GM23338 (cell line): ENCODE measurements at regions not wholly inside any gene's neighbourhood (a gene's known extent, or its start where the extent isn't known, plus 50 kb on each side); places are given as distances from the start of the nearest gene placed in this dataset.
A peak's percentile ranks its signal among the peaks of the same experiment; 100 is the strongest.

Experiments
- ATAC-seq: fragments of 200-7000 bp; cut with Tn5 transposase; 3 replicates; pipeline ENCODE4 v1.9.1; 2020
- DNase-seq: peaks from one replicate; pipeline ENCODE4 v3.0.0-alpha.2; 2015; ENCODE audit warnings: low spot score
- H2AFZ ChIP-seq: fragments of 200-600 bp; sonication (generic); 2 replicates; pipeline ENCODE4 v1.8.0; 2016; ENCODE audit warnings: antibody characterized with exemption, mild to moderate bottlenecking, moderate library complexity
- H3F3A ChIP-seq: fragments of 200-600 bp; sonication (generic); replicated peaks from 2 replicates; pipeline ENCODE4 v1.8.0; 2017; ENCODE audit warnings: antibody characterized with exemption, mixed run types, low read depth
- H3K27ac ChIP-seq: fragments of 200-600 bp; sonication (generic); 2 replicates; pipeline ENCODE4 v1.6.1; 2016; ENCODE audit warnings: low read depth
- H3K27me3 ChIP-seq: fragments of 200-600 bp; sonication (generic); 2 replicates; pipeline ENCODE4 v1.8.0; 2016; ENCODE audit warnings: mild to moderate bottlenecking, mixed run types, moderate library complexity; ENCODE audit not compliant: insufficient read depth
- H3K36me3 ChIP-seq: fragments of 200-600 bp; sonication (generic); 2 replicates; pipeline ENCODE4 v1.8.0; 2016; ENCODE audit warnings: mild to moderate bottlenecking; ENCODE audit not compliant: insufficient read depth
- H3K4me1 ChIP-seq: fragments of 200-600 bp; sonication (generic); 2 replicates; pipeline ENCODE4 v1.8.0; 2016; ENCODE audit warnings: mild to moderate bottlenecking, moderate library complexity; ENCODE audit not compliant: insufficient read depth
- H3K4me2 ChIP-seq: fragments of 200-600 bp; sonication (generic); 2 replicates; pipeline ENCODE4 v1.7.1; 2017; ENCODE audit warnings: mixed run types
- H3K4me3 ChIP-seq: fragments of 200-600 bp; sonication (generic); 2 replicates; pipeline ENCODE4 v1.6.1; 2016; ENCODE audit warnings: mixed run types
- H3K79me2 ChIP-seq: fragments of 200-600 bp; sonication (generic); replicated peaks from 2 replicates; pipeline ENCODE4 v1.8.0; 2017; ENCODE audit warnings: mild to moderate bottlenecking; ENCODE audit not compliant: insufficient read depth
- H3K9me2 ChIP-seq: fragments of 200-600 bp; sonication (generic); 2 replicates; pipeline ENCODE4 v1.8.0; 2017; ENCODE audit not compliant: insufficient read depth
- H4K20me1 ChIP-seq: fragments of 200-600 bp; sonication (generic); replicated peaks from 2 replicates; pipeline ENCODE4 v1.8.0; 2017; ENCODE audit warnings: mild to moderate bottlenecking; ENCODE audit not compliant: insufficient read depth
- H3K27ac Mint-ChIP-seq: 2 replicates; pipeline ENCODE4 v1.8.0; 2020; ENCODE audit warnings: inconsistent platforms, mild to moderate bottlenecking, moderate library complexity, mixed read lengths
- H3K27me3 Mint-ChIP-seq: 3 replicates; pipeline ENCODE4 v1.8.0; 2022; ENCODE audit warnings: low read depth, mild to moderate bottlenecking, moderate library complexity, mixed read lengths, inconsistent platforms; ENCODE audit not compliant: insufficient read depth, poor library complexity
- H3K36me3 Mint-ChIP-seq: 3 replicates; pipeline ENCODE4 v1.8.0; 2021; ENCODE audit warnings: low read depth, mild to moderate bottlenecking, inconsistent platforms, moderate library complexity, mixed read lengths
- H3K4me1 Mint-ChIP-seq: 3 replicates; pipeline ENCODE4 v1.8.0; 2020; ENCODE audit warnings: mild to moderate bottlenecking, inconsistent platforms, mixed read lengths
- H3K4me3 Mint-ChIP-seq: 3 replicates; pipeline ENCODE4 v1.8.0; 2021; ENCODE audit warnings: moderate library complexity, mild to moderate bottlenecking, inconsistent platforms, mixed read lengths
- H3K9me3 Mint-ChIP-seq: 3 replicates; pipeline ENCODE4 v1.8.0; 2020; ENCODE audit warnings: moderate library complexity, mild to moderate bottlenecking, inconsistent platforms, mixed read lengths
- CREB1 ChIP-seq: fragments of 250-450 bp; sonication (Bioruptor Pico); IDR thresholded peaks from 2 replicates; pipeline ENCODE4 v1.5.0; 2020; ENCODE audit warnings: low read depth, mild to moderate bottlenecking, moderate library complexity
- EZH2 ChIP-seq: fragments of 200-600 bp; sonication (generic); IDR thresholded peaks from one replicate; pipeline ENCODE4 v1.8.0; 2017; ENCODE audit warnings: antibody characterized with exemption, mild to moderate bottlenecking, low read depth; ENCODE audit not compliant: unreplicated experiment
- JUNB ChIP-seq: IDR thresholded peaks from one replicate; pipeline ENCODE4 v1.6.1; 2016; ENCODE audit warnings: antibody characterized with exemption; ENCODE audit not compliant: unreplicated experiment
- NANOG ChIP-seq: IDR thresholded peaks from 2 replicates; pipeline ENCODE4 v1.6.1; 2016; ENCODE audit warnings: antibody characterized with exemption, borderline replicate concordance
- POLR2AphosphoS5 ChIP-seq: IDR thresholded peaks from 2 replicates; pipeline ENCODE4 v1.6.1; 2016; ENCODE audit warnings: antibody characterized with exemption, low read depth
- REST ChIP-seq: IDR thresholded peaks from one replicate; pipeline ENCODE4 v1.6.1; 2018; ENCODE audit warnings: antibody characterized with exemption; ENCODE audit not compliant: unreplicated experiment
- ZNF114 ChIP-seq: fragments of 250-450 bp; sonication (Bioruptor Pico); IDR thresholded peaks from 2 replicates; pipeline ENCODE4 v1.5.0; 2020; ENCODE audit warnings: mild to moderate bottlenecking, moderate library complexity
- ZNF331 ChIP-seq: fragments of 250-450 bp; sonication (Bioruptor Pico); IDR thresholded peaks from 2 replicates; pipeline ENCODE4 v1.5.0; 2020; ENCODE audit warnings: low read depth, mild to moderate bottlenecking, moderate library complexity
- TF ChIP-seq, protein P1 (sequence below): IDR thresholded peaks from 2 replicates; pipeline ENCODE4 v1.6.1; 2016; ENCODE audit warnings: antibody characterized with exemption
- TF ChIP-seq, protein P2 (sequence below): fragments of 250-450 bp; sonication (Bioruptor Pico); IDR thresholded peaks from 2 replicates; pipeline ENCODE4 v1.5.0; 2020; ENCODE audit warnings: mild to moderate bottlenecking, moderate library complexity
- TF ChIP-seq, protein P3 (sequence below), 2 experiments: fragments of 200-600 bp in 1 of 2; sonication (generic) in 1 of 2; conservative IDR thresholded peaks; 2 replicates each; pipeline versions ENCODE4 v1.5.1 to v1.6.1; 2016 to 2017; ENCODE audit warnings: antibody characterized with exemption in 2 of 2, low read depth in 2 of 2, mild to moderate bottlenecking in 2 of 2, moderate library complexity in 1 of 2

GRCh38 chr16:27703121-27703520 lies 153.2 kb downstream of the KATNIP start (continued):
- TF ChIP-seq, protein P1, sequence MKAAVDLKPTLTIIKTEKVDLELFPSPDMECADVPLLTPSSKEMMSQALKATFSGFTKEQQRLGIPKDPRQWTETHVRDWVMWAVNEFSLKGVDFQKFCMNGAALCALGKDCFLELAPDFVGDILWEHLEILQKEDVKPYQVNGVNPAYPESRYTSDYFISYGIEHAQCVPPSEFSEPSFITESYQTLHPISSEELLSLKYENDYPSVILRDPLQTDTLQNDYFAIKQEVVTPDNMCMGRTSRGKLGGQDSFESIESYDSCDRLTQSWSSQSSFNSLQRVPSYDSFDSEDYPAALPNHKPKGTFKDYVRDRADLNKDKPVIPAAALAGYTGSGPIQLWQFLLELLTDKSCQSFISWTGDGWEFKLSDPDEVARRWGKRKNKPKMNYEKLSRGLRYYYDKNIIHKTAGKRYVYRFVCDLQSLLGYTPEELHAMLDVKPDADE = no peak
- TF ChIP-seq EZH2 (no peak), ZNF331 (CRISPR knock-in tag) (no peak), POLR2AphosphoS5 (no peak), ZNF114 (CRISPR knock-in tag) (no peak)

- Histone ChIP-seq H3K4me2 (no peak overlapping the region), H3K9me2 (no peaks in the 10 kb centered on the region), H3K4me1 (no peaks in the 10 kb centered on the region; the same call in 1 of the 2 replicates), H3F3A (no peaks in the 10 kb centered on the region), H3K4me3 (no peak overlapping the region), H3K27ac (0 out of 2 replicates have a peak overlapping the region, but pooled peaks have one; percentile 14), H3K79me2 (no peaks in the 10 kb centered on the region), H3K27me3 (no peaks in the 10 kb centered on the region), H4K20me1 (no peaks in the 10 kb centered on the region), H2AFZ (no peak overlapping the region), H3K36me3 (no peaks in the 10 kb centered on the region)
- H3K9me3 Mint-ChIP-seq = no peaks in the 10 kb centered on the region
- no peak overlapping the region for H3K27ac Mint-ChIP-seq
- peaks cover 2% of the 10 kb centered on the region; the same call in 1 of the 3 replicates for H3K36me3 Mint-ChIP-seq
- no peak overlapping the region for H3K4me3 Mint-ChIP-seq
- no peaks in the 10 kb centered on the region for H3K27me3 Mint-ChIP-seq
- DNase-seq (no peak), ATAC-seq (no peak)
- H3K4me1 Mint-ChIP-seq = peaks cover 19% of the 10 kb centered on the region
- TF ChIP-seq ZNF331 (CRISPR knock-in tag) = no peak
- TF ChIP-seq REST = no peak
- no peak for TF ChIP-seq POLR2AphosphoS5
- no peak for TF ChIP-seq JUNB
- no peak for TF ChIP-seq ZNF114 (CRISPR knock-in tag)
- TF ChIP-seq CREB1 (CRISPR knock-in tag) = no peak
- TF ChIP-seq, protein P2, sequence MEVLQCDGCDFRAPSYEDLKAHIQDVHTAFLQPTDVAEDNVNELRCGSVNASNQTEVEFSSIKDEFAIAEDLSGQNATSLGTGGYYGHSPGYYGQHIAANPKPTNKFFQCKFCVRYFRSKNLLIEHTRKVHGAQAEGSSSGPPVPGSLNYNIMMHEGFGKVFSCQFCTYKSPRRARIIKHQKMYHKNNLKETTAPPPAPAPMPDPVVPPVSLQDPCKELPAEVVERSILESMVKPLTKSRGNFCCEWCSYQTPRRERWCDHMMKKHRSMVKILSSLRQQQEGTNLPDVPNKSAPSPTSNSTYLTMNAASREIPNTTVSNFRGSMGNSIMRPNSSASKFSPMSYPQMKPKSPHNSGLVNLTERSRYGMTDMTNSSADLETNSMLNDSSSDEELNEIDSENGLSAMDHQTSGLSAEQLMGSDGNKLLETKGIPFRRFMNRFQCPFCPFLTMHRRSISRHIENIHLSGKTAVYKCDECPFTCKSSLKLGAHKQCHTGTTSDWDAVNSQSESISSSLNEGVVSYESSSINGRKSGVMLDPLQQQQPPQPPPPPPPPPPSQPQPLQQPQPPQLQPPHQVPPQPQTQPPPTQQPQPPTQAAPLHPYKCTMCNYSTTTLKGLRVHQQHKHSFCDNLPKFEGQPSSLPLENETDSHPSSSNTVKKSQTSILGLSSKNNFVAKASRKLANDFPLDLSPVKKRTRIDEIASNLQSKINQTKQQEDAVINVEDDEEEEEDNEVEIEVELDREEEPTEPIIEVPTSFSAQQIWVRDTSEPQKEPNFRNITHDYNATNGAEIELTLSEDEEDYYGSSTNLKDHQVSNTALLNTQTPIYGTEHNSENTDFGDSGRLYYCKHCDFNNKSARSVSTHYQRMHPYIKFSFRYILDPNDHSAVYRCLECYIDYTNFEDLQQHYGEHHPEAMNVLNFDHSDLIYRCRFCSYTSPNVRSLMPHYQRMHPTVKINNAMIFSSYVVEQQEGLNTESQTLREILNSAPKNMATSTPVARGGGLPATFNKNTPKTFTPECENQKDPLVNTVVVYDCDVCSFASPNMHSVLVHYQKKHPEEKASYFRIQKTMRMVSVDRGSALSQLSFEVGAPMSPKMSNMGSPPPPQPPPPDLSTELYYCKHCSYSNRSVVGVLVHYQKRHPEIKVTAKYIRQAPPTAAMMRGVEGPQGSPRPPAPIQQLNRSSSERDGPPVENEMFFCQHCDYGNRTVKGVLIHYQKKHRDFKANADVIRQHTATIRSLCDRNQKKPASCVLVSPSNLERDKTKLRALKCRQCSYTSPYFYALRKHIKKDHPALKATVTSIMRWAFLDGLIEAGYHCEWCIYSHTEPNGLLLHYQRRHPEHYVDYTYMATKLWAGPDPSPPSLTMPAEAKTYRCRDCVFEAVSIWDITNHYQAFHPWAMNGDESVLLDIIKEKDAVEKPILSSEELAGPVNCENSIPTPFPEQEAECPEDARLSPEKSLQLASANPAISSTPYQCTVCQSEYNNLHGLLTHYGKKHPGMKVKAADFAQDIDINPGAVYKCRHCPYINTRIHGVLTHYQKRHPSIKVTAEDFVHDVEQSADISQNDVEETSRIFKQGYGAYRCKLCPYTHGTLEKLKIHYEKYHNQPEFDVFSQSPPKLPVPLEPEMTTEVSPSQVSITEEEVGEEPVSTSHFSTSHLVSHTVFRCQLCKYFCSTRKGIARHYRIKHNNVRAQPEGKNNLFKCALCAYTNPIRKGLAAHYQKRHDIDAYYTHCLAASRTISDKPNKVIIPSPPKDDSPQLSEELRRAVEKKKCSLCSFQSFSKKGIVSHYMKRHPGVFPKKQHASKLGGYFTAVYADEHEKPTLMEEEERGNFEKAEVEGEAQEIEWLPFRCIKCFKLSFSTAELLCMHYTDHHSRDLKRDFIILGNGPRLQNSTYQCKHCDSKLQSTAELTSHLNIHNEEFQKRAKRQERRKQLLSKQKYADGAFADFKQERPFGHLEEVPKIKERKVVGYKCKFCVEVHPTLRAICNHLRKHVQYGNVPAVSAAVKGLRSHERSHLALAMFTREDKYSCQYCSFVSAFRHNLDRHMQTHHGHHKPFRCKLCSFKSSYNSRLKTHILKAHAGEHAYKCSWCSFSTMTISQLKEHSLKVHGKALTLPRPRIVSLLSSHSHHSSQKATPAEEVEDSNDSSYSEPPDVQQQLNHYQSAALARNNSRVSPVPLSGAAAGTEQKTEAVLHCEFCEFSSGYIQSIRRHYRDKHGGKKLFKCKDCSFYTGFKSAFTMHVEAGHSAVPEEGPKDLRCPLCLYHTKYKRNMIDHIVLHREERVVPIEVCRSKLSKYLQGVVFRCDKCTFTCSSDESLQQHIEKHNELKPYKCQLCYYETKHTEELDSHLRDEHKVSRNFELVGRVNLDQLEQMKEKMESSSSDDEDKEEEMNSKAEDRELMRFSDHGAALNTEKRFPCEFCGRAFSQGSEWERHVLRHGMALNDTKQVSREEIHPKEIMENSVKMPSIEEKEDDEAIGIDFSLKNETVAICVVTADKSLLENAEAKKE = no peak
- TF ChIP-seq, protein P1 = no peak
- TF ChIP-seq EZH2 = no peak
- TF ChIP-seq NANOG = no peak
- TF ChIP-seq, protein P3, sequence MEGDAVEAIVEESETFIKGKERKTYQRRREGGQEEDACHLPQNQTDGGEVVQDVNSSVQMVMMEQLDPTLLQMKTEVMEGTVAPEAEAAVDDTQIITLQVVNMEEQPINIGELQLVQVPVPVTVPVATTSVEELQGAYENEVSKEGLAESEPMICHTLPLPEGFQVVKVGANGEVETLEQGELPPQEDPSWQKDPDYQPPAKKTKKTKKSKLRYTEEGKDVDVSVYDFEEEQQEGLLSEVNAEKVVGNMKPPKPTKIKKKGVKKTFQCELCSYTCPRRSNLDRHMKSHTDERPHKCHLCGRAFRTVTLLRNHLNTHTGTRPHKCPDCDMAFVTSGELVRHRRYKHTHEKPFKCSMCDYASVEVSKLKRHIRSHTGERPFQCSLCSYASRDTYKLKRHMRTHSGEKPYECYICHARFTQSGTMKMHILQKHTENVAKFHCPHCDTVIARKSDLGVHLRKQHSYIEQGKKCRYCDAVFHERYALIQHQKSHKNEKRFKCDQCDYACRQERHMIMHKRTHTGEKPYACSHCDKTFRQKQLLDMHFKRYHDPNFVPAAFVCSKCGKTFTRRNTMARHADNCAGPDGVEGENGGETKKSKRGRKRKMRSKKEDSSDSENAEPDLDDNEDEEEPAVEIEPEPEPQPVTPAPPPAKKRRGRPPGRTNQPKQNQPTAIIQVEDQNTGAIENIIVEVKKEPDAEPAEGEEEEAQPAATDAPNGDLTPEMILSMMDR (conservative IDR thresholded peaks at IDR 0.05; ENCODE audit: low read depth in 2 of 2) = no peak
Measured at GRCh38 chr16:27703545-27703944, 153.6 kb downstream of the KATNIP start.
